T47D (cell line): ENCODE measurements at regions not wholly inside any gene's neighbourhood (a gene's known extent, or its start where the extent isn't known, plus 50 kb on each side); places are given as distances from the start of the nearest gene placed in this dataset.

Experiments used
- DNase-seq, 2 experiments: peaks; one replicate each; pipeline versions ENCODE4 v3.0.0 to v3.0.0-alpha.2; 2011 to 2012; ENCODE audit warnings: low read depth in 1 of 2, low spot score in 1 of 2
- JUND ChIP-seq: IDR thresholded peaks from 2 replicates; pipeline ENCODE4 v1.6.1; 2012; ENCODE audit warnings: low read depth
- in situ Hi-C: cut with HindIII; loops from 2 replicates; pipeline ENCODE4 v1.10.0; 2016; ENCODE audit warnings: low sequenced_read_pairs, low pct_unique_long_range_greater_than_20kb

- no peak for TF ChIP-seq JUND
- in situ Hi-C loops: no loop called here
- DNase-seq: no peak
Measured at GRCh38 chr5:152337484-152337883, 67.6 kb downstream of the NMUR2 start.

GRCh38 chr5:152335461-152335860 lies 69.6 kb downstream of the NMUR2 start:
- no peak for DNase-seq
- TF ChIP-seq JUND: no peak
- in situ Hi-C loops: no loop called here

GRCh38 chr5:152332716-152333460 lies 72.2 kb downstream of the NMUR2 start:
- TF ChIP-seq JUND: no peak
- in situ Hi-C loops: no loop called here
- DNase-seq: no peak

- in situ Hi-C loops: no loop called here
- DNase-seq: no peak
- TF ChIP-seq JUND: no peak
Measured at GRCh38 chr5:152331718-152332117, 73.4 kb downstream of the NMUR2 start.

- no peak for TF ChIP-seq JUND
- DNase-seq: no peak
- in situ Hi-C loops: no loop called here
Measured at GRCh38 chr5:152331006-152331405, 74.1 kb downstream of the NMUR2 start.

- DNase-seq: no peak
- in situ Hi-C loops: no loop called here
- no peak for TF ChIP-seq JUND
Measured at GRCh38 chr5:152329761-152330283, 75.3 kb downstream of the NMUR2 start.

GRCh38 chr5:152329207-152329606 lies 75.9 kb downstream of the NMUR2 start:
- in situ Hi-C loops: no loop called here
- DNase-seq: no peak
- no peak for TF ChIP-seq JUND

- DNase-seq: no peak
- in situ Hi-C loops: no loop called here
- TF ChIP-seq JUND: no peak
Measured at GRCh38 chr5:152315942-152316341, 89.1 kb downstream of the NMUR2 start.

- in situ Hi-C loops: no loop called here
- no peak for DNase-seq
- no peak for TF ChIP-seq JUND
Measured at GRCh38 chr5:152314196-152314829, 90.8 kb downstream of the NMUR2 start.

- in situ Hi-C loops: no loop called here
- DNase-seq: no peak
- TF ChIP-seq JUND: no peak
Measured at GRCh38 chr5:152309926-152310450, 95.1 kb downstream of the NMUR2 start.

- in situ Hi-C loops: no loop called here
- DNase-seq: no peak
- TF ChIP-seq JUND: no peak
Measured at GRCh38 chr5:152306386-152306785, 98.7 kb downstream of the NMUR2 start.

GRCh38 chr5:152305525-152305924 lies 99.6 kb downstream of the NMUR2 start:
- in situ Hi-C loops: no loop called here
- DNase-seq: no peak
- no peak for TF ChIP-seq JUND

- DNase-seq: no peak
- in situ Hi-C loops: no loop called here
- TF ChIP-seq JUND: no peak
Measured at GRCh38 chr5:152303841-152304240, 101.2 kb downstream of the NMUR2 start.

GRCh38 chr5:152297866-152298265 lies 107.2 kb downstream of the NMUR2 start:
- DNase-seq: peak in 1 of 2 experiments; percentile 13
- in situ Hi-C loops: no loop called here
- no peak for TF ChIP-seq JUND
